Right lobe of liver (tissue), 4 donors: ENCODE measurements at regions not wholly inside any gene's neighbourhood (a gene's known extent, or its start where the extent isn't known, plus 50 kb on each side); places are given as distances from the start of the nearest gene placed in this dataset.

Experiments used
- CTCF ChIP-seq, 4 donors: fragments of 200-600 bp in 3 of 4; fragments of 450-650 bp in 1 of 4; IDR thresholded peaks; one replicate each; pipeline versions ENCODE4 v1.5.1 to v1.8.0; 2016 to 2022; ENCODE audit warnings: antibody characterized with exemption in 4 of 4, mild to moderate bottlenecking in 2 of 4
- POLR2A ChIP-seq: fragments of 450-650 bp; IDR thresholded peaks from one replicate; pipeline ENCODE4 v1.6.1; 2017; ENCODE audit warnings: antibody characterized with exemption, mild to moderate bottlenecking
- donor health status: DM: no; HTN: no; CAD: no.
- donor health status: DM: no; HTN: no; CAD: no.
- donor health status: DM: no; HTN: yes; CAD: no.

- no peak for TF ChIP-seq CTCF (IDR thresholded peaks at IDR 0.05)
- TF ChIP-seq POLR2A = no peak
Observed at GRCh38 chr3:73827725-73828211, 203.0 kb upstream of the PDZRN3 start.
